Fibroblast of villous mesenchyme (primary cell): ENCODE measurements at regions not wholly inside any gene's neighbourhood (a gene's known extent, or its start where the extent isn't known, plus 50 kb on each side); places are given as distances from the start of the nearest gene placed in this dataset.

Experiments used
- DNase-seq: peaks from one replicate; pipeline ENCODE4 v3.0.0-alpha.2; 2010; ENCODE audit warnings: low read depth
- H3K4me3 ChIP-seq: 2 replicates; pipeline ENCODE4 v1.5.1; 2011; ENCODE audit warnings: low read depth, mild to moderate bottlenecking, low read length
- CTCF ChIP-seq: IDR thresholded peaks from 2 replicates; pipeline ENCODE4 v1.5.1; 2012; ENCODE audit warnings: low read depth, mild to moderate bottlenecking, low read length; ENCODE audit not compliant: insufficient read depth

DNA sequence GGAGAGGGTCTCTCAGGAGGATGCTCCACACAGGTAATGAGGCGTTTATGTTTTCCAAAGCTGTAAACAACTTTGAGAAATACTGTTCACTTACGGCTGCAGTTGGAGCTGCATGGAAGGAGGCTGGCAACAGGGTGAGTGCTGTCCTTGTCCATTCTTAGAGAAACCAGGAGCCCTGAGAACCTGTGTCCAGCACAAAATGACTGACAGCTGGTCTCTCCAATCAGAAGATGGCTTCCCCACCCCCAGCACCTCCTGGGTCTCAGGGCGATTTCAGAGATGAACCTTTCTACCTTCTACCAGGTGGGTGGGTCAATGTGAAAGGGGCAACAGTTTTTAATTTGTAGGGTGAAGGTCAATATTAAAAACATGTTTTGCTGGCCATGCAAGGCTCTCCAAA lies 353.6 kb downstream of the NPHP4 start:
- DNase-seq: no peak
- H3K4me3 ChIP-seq: no peak overlapping the region
- TF ChIP-seq CTCF: no peak

DNA sequence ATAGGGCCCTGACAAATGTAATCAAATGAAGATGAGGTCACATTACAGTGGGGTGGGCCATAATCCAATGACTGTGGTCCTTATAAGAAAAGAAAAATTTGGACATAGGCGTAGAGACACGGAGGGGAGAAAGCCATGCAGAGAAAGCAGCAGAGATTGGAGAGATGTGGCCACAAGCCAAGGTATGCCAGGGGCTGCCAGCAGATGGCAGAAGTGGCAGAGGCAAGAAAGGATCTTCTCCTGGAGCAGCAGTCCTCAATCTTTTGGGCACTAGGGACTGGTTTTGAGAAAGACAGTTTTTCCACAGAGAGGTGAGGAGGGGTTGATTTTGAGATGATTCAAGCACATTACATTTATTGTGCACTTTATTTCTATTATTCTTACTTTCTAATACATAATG lies 355.1 kb downstream of the NPHP4 start:
- no peak overlapping the region for H3K4me3 ChIP-seq
- no peak for DNase-seq
- no peak for TF ChIP-seq CTCF

DNA sequence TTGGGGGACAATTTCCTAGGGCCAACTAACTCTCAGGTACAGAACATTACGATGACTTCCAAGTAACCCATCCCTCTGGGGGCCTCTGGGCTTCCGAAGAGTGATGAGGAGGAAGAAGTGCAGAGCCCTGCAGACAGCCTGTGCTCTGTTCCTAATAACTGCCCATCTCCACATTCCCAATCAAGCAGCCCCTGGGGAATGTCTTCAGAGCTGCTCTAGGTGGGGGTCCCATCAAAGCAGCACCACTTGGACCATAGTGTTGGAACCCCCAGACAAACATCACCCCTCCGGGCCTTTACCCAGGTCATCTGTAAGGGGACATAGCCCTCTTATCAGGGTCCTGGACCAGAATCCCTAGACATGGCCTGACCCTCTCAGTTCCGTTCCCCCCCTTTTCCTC lies 357.3 kb downstream of the NPHP4 start:
- no peak for DNase-seq
- no peak overlapping the region for H3K4me3 ChIP-seq
- TF ChIP-seq CTCF: no peak

GRCh38 chr1:5632814-5633213 lies 359.4 kb downstream of the NPHP4 start:
- no peak for DNase-seq
- H3K4me3 ChIP-seq: no peak overlapping the region
- TF ChIP-seq CTCF: no peak

DNA sequence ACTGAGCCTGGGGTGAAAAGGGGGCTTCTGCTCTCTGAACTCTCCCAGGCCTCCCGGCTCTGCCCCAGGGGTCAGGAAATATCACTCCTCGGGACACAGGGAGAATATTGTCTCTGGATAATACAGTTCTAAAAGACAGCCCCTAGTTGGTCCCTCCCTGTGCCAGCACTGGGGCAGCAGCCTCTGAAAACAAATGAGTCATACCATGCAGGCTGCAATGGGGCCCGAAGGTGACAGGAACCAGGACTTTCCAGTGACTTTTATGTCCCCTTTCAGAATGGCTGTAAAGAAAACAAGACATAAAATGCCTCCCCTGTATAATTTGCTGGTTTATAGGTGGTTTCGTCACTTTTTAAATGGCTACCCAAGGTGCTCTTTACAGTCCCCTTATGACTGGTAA lies 360.0 kb downstream of the NPHP4 start:
- TF ChIP-seq CTCF: no peak
- DNase-seq: no peak
- no peak overlapping the region for H3K4me3 ChIP-seq

GRCh38 chr1:5628416-5628815 lies 363.8 kb downstream of the NPHP4 start:
- TF ChIP-seq CTCF: no peak
- no peak for DNase-seq
- H3K4me3 ChIP-seq: no peak overlapping the region

GRCh38 chr1:5623399-5623798 lies 368.8 kb downstream of the NPHP4 start:
- no peak for TF ChIP-seq CTCF
- DNase-seq: no peak
- H3K4me3 ChIP-seq: no peak overlapping the region
